ENCODE measurements at regions not wholly inside any gene's neighbourhood (a gene's known extent, or its start where the extent isn't known, plus 50 kb on each side); places are given as distances from the start of the nearest gene placed in this dataset.
"Not testable (repeated sequence)": the region's sequence is repeated elsewhere in the genome, so short reads cannot be mapped to it uniquely, and the experiment has no call there.

DNA sequence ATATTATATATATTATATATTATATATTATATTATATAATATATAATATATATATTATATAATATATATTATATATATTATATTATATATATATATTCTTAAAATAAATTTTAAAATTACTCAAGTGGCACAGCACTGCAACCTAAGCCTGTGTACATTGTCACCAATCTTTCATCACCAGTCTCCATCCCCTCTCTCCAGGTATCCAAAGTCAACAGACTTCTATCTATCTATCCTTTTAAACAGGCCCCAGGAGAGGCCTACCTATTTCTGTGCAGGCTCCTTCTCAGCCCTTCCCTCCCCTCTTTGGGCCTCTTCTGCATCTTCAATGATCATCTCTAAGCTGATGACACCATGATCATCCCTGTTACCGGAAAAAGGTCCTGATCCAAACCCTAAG is 111.7 kb downstream of the RHOU start:
- DNase-seq (ENCODE audit: low read depth in 4 of 4, low spot score in 3 of 4), result no peak

DNA sequence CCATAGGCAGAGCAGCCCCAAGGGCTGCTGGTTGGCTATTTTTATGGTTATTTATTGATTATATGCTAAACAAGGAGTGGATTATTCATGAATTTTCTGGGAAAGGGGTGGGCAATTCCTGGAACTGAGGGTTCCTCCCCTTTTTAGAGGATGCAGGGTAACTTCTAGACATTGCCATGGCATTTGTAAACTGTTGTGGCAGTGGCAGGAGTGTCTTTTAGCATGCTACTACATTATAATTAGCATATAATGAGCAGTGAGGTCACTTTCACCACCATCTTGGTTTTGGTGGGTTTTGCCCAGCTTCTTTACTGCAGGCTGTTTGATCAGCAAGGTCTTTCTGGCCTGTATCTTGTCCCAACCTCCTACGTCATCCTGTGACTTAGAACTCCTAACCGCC is 112.2 kb downstream of the RHOU start:
- DNase-seq (ENCODE audit: low read depth in 4 of 4, low spot score in 3 of 4), result not testable (repeated sequence)

DNA sequence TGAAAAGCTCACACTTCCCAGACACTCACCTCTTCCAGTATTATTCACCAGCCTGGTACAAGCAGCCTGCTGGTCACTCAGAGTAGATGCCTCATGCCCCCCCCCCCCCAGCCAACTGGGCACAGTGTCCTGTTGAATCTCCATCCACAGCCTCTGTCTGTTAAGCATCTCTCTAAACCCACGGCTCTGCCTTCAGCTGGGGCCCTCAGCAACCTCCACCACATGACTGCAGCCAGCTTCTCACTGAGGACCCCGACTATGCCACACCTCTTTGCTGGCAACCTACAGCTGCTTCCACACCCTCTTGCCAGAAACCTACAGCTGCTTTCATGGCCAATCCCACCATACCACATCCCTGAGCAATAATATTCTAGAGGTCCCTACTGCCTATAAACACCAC is 113.1 kb downstream of the RHOU start:
- DNase-seq (ENCODE audit: low read depth in 4 of 4, low spot score in 3 of 4), result no peak

DNA sequence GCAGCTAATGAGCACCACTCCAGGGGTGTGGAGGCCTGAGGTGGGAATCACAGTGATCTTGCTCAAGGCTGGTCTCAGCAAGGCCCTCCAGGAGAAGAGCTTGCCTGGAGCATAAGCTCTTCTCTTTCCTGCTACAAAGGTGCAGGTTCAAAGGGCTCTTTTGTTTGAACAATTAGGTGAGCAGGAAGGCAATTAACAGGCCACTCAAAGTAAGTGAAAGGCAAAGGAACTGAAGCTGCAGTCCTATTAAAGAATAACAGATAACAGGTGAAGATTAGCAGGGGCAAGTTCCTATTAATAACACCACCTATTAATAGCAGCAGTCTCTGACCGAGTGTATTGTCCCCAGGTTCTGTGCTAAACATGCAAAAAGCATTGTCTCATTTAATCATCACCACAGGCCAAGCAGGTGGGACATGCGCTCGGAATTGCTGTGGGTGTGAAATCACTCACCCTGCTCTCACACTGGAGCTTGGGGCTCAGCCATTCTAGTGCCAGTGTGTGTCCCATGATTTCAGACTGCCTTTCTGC is 113.8 kb downstream of the RHOU start:
- no peak for DNase-seq (ENCODE audit: low read depth in 4 of 4, low spot score in 3 of 4)

DNA sequence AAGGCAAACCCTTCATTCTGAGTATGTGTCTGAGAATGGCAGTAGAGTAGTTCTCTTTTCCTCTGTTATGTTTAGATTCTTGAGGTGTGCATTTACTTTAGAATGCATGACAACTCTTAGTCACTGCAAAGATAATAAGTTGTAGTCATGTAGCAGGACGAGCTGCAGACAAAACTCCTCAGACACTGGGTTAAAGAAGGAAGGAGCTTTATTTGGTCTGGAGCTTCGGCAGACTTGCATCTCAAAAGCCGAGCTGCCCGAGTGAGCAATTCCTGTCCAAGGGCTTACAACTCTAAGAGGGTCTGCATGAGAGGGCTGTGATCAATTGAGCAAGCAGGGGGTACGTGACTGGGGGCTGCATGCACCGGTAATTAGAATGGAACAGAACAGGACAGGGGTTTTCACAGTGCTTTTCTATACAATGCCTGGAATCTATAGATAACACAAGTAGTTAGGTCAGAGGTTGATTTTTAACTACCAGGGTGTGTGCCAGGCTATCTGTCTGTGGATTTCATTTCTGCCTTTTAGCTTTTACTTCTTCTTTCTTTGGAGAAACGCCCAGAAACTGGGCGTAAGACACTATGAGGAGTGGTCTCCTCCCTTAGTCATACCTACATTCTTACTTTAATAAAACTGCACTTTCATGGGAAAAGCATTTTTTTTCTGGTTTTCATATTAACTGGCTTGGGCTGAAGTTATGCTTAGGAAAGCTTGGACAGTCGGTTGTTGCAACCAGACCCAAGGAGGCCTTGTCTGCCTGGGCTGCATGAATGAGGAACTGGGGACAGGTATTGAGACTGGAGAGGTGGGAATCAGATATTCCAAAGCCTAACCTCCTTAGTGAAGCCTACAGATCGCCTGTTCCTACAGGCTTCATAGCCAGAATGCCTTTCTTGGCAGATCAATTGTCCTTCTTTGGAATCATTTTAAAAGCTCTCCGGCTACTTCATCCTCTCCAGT is 115.1 kb downstream of the RHOU start:
- DNase-seq (ENCODE audit: low read depth in 4 of 4, low spot score in 3 of 4), result no peak

DNA sequence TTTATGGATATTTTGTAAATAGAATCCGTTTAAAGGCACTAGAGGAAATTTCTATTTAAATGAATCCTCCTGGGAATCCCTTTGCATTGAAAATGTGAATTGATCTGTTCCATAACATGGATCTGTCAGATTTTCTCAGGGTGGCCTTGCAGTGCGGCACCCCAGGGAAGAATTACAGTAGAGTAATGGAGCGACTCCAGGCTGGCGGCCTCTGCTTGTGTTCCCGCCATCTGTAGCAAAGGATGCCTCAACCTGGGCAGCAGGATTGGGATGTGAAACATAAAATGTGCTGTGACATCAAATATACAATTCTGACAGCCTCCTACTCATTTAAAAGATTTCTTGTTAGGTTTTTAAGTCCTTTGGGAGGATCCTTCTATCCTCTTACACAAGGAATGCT is 115.9 kb downstream of the RHOU start:
- DNase-seq (ENCODE audit: low read depth in 4 of 4, low spot score in 3 of 4), result no peak

DNA sequence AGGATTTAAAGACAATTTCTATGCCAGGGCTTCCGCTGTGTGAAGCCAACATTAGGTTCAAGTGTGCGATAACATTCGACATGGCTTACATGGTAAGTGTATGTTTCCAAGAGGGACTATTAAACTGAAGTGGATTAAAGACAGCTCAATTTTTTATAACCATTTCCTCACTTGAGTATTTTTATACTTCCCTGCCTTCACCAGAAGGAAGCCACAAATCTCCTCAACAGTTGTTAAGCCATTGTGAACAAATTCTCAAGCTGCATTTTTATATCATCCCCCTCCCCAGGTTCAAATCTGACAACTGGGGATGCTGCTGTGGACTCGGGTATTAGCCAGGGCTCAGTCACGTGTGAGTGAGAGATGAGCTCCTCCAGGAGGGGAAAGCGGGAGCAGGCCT is 116.3 kb downstream of the RHOU start:
- DNase-seq (ENCODE audit: low read depth in 4 of 4, low spot score in 3 of 4), result no peak

DNA sequence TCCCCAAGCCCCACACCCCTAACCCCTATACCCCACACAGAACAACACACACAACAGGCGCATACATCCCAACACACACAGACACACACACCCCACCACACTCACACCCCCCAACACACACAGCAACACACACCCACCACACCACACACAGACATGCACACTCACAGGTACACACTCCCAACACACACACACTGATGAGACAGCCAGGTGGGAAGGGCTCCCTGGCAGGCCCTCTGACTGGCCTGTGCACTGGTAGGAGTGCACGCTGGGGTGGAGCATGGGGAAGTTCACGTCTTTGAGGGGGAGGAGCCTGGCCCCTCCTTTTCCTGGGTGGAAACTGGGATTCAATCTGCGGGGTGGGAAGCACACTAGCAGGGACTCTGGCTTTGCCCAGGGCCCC is 116.7 kb downstream of the RHOU start:
- no peak for DNase-seq (ENCODE audit: low read depth in 4 of 4, low spot score in 3 of 4)

DNA sequence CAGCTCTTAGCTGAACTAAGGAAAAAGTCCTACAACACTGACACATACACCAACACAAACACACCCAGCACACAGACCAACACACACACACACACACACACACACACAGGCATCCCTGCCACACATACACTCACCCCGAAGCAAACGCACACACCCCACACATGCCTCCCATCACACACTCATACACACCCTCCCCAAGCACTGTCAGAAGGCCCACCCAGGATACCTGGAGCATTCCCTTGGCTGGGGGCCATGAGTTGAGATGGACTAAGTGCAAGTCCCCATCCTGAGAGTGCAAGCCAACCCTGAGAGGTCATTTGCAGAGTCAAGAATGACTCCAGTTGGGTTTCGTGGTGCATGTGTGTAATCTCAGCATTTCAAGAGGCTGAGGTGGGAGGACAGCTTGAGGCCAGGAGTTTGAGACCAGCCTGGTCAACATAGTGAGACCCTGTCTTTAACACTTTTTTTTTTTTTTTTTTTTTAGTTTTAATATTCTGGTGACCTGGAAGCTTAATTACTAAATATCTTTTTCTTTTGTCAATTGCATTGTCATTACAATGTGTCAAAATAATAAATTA is 117.3 kb downstream of the RHOU start:
- DNase-seq (ENCODE audit: low read depth in 4 of 4, low spot score in 3 of 4), result no peak

DNA sequence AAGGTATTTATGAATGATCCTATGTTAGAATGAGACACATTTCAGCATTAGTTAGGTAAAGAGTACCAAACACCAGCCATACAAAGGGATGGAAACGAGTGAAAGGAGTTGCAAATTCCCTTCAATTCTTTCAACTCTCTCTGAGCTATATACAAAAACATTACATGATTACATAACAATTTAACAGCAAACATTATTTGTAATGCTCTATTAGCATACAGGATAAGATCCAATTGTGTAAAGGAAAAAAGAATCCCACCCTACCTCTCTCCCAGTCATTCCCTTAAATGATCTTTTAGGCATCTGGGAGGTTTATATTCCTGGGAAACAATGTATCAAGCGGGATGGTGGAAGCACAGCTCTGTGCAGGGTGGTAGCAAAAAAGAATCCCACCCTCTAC is 117.9 kb downstream of the RHOU start:
- no peak for DNase-seq (ENCODE audit: low read depth in 4 of 4, low spot score in 3 of 4)

DNA sequence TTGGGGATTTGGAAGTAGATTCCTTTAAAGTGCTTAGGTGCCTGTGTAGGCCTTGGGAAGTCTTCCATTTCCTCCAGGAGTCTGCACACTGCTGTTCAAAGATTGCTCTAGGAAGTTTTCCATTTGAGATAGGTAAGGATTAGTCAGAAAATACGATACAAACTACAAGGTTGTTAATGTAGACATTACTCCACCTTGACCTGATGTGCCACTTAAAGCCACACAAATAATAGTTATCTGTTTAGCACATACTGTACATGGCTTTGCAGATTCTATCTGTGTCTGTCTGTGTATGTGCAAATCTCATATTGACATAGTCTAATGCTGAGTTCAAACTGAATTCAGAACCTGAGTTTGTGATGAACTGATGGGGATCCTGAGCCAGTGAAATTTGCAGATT is 118.4 kb downstream of the RHOU start:
- no peak for DNase-seq (ENCODE audit: low read depth in 4 of 4, low spot score in 3 of 4)

DNA sequence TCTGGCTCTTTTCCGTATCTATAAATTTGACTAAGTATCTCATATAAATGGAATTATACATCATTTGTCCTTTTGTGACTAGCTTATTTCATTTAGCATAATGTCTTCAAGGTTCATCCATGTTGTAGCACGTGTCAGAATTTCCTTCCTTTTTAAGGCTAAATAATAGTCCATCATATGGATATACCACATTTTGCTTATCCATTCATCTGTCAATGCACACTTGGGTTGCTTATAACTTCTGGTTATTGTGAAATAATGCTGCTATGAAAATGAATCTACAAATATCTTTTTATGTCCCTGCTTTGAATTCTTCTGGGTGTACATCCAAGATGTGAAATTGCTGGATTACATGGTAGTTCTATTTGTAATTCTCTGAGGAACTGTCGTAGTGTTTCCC is 119.6 kb downstream of the RHOU start:
- no peak for DNase-seq (ENCODE audit: low read depth in 4 of 4, low spot score in 3 of 4)

DNA sequence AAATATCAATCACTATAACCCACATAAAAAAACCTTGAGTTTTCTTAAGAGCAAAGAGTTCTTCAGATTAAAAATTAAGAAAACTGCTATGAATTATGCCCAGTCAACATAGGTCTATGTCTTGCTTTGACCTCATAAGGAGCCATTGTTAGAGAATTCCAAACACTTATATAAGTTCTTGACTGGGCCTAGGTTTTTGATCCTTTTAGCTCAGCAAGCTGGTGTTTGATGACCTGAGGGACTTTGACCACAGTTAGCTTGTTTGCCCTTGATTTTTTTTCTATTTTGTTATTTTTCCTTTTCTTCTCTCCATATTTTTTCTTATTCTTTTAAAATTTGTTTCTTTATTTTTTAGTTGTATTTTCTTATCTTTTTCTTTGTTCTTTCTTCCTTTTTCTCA is 122.3 kb downstream of the RHOU start:
- no peak for DNase-seq (ENCODE audit: low read depth in 4 of 4, low spot score in 3 of 4)

DNA sequence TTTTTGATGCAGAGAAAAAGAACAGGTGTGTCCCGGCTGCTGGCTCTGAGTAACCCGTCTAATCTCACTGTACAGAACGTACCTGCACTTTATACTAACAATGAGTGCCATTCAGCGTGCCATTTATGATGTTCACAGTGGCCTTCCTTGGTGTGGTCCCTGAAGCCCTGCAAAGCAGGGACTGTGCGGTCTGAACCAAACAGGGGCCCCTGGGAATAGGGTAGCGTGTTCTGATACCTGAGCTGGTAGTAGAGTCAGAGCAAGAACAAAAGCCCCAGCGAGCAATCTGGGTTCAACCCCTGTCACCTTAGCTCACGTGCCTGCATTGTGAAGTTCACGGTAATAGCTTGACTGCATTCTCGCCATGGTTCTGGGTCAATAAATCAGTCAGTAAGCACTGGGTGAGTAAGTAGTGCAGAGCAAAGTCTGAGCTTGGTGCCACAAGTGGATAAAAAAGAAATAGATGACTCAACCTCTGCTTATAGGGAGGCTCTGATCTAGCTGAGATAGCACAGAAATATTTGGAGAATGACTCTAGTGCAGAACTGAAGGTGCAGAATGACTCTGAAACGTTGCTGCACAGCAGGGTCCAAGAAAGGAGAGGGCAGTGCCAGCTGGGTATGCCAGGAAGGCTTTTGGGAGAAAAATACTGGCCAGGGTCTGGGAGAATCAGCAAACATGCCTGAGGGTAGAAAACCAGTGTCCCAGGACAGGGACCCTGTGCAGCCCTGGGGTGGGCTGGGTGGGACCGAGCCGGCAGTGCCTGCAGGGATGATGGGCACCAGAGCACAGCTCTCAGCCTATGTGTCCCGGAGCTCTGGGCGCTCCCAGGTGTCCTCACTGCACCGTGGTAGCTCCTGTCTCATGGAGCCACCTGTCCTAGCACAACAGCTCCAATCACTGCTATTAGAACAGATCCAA is 125.9 kb downstream of the RHOU start:
- DNase-seq (ENCODE audit: low read depth in 4 of 4, low spot score in 3 of 4), result no peak

DNA sequence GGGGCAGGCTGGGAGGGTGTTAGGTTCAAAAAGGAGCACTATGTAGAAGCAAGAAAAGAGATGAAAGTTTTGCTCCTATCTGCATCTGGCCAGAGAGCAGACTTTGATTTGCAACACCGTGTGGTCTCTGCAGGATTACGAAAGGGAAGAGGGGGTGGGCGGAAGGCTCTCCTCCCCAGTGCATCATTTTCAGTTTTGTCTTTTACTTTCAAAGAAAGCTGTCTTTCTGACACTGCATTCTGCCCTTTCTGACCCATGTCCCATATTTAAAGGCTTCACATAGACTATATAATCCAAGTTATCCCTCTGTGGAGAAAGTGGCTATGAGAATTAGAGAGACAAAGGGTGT is 126.5 kb downstream of the RHOU start:
- DNase-seq (ENCODE audit: low read depth in 4 of 4, low spot score in 3 of 4), result no peak

DNA sequence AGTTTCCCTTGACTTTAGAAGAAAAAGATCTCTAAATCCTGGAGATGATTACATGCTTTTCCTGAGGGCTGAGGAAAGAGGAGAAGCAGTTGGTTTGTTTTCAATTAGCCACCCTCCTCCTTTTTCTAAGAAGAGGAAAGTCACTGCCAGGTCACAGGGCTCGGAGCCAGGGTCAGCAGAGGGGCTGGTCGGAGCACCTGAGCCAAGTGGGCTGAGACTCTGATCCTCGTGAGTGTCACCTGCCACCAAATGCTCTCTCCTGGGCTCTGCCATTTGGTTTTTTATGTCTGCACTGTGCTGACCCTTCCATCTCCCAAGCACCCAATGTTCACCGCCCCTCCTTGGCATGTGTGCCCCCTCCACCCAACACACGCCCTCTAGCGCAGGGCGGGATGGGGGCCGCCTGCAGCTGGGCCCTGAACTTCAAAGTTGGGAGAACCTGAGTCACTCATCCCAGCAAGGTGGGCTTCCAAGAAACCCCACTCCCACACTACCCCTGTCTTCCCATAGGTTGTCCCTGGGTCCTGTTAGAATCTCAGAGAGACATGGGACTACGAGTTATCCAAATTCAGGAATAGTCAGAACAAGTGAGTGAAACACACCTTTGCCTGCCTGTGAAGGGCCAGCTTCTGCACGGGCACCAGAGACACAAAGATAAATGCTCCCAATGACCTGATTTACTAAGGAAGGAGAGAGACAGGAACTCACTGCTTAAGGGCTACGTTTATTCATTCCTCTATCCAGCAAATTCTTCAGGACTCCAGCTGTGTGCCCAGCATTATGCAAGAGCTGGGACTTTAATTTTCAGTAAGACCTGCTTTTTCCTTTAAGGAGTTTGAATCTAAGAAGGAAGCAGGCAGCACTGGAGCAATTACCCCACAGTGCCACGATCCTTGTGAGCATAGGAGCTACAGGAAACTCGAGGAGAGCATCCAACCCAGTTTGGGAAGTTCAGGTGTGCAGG is 127.5 kb downstream of the RHOU start:
- DNase-seq (ENCODE audit: low read depth in 4 of 4, low spot score in 3 of 4), result no peak

DNA sequence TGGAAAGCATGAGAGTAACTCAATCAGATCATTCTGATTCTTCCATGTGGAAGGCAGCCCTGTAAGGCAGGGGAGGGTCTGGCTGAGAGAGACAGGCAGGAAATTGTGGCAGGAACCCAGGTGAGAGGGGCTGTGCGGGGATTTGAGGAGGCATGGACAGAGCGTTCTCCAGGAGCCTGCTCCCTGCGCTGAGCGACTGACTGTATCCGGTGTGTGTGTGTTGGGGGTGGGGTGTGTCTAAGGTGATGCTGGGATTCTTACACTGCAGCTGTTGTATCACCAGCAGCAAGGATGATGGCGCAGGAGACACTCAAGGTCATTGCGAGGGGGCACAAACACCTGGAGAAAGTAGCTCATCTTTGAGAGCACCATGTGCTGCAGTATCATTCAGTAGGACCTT is 128.5 kb downstream of the RHOU start:
- DNase-seq (ENCODE audit: low read depth in 4 of 4, low spot score in 3 of 4), result no peak

DNA sequence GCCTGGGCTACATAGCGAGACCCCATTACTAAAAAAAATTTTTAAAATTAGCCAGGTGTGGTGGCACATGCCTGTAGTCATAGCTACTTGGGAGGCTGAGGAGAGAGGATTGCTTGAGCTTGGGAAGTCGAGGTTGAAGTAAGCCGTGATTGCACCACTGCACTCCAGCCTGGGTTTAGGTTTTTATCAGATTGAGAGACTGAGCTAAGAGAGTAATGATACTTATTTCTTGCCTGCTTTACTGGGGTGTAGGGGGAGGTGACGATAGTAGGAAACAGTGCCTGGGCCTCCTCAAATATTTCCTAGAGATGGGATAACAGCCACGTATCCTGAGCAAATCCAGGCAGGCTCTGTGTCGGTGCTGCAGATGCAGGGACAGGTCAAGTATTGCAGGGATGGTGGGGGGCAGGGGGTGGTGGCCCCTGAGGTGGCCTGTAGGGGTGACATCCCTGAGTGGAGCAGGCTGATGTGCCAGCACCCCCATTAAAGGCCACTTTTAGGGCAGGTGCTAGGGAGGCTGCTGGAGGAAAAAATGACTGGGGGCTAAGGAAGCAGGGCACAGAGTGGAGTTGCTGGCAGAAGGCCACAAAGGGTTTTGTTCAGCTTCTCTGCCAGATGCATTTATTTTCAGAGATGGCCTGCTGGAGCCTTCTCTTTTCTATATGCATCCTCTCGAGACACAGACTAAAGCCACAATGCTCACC is 130.5 kb downstream of the RHOU start:
- no peak for DNase-seq (ENCODE audit: low read depth in 4 of 4, low spot score in 3 of 4)

DNA sequence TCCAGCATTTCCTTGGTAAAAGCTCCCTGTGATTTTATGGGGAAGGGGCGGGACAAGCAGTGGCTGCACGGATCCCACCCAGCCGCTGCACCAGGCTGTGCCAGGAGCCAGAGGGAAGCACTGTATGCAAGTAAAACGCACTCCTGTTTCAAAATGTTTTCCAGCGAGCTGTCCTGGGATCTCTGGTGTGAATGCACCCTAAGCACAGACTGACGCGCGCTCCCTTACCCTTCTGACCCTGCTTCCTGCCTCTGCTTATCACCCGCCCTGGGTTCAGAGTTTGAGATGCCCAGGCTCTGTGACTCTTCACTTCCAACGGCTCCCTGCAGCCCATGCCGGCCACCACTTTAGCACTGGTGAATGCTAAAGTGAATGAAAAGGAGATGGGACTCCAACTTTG is 131.2 kb downstream of the RHOU start:
- no peak for DNase-seq (ENCODE audit: low read depth in 4 of 4, low spot score in 3 of 4)

Data from left renal pelvis (tissue), 4 donors.